GM18520 (cell line): ENCODE measurements at regions not wholly inside any gene's neighbourhood (a gene's known extent, or its start where the extent isn't known, plus 50 kb on each side); places are given as distances from the start of the nearest gene placed in this dataset.

Experiments
- ATAC-seq: cut with Tn5 transposase; IDR thresholded peaks from one replicate; pipeline ENCODE4 v1.9.1; 2021; ENCODE audit not compliant: unreplicated experiment

DNA sequence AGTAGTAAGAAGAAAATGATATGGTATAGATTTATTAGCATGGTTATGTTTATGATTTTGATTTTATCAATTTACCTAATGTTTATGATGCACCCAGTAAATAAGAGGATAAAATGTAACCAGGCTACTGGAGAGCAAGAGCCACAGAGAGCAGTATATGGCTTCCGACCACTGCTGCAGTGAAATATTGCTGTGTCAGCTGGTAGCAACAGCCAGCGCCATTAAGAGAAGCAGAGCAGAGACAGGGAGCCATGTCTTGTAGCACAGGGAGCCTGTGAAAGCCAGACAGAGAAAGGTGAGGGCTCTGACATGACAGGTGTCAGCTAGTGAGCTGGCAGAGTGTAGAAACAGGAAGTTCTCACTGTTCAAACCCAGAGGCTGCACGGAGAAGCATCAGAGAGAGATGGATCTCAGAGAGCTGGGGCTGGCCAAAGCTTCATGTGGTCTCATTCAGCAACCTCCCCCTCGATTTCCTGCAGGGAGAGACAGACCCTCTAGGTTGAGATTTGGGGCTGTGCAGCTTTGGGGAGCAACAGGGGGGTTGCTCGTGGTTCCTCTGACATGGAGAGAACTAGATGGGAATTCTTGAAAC, 202.1 kb downstream of the MED10 start:
- ATAC-seq: no peak

DNA sequence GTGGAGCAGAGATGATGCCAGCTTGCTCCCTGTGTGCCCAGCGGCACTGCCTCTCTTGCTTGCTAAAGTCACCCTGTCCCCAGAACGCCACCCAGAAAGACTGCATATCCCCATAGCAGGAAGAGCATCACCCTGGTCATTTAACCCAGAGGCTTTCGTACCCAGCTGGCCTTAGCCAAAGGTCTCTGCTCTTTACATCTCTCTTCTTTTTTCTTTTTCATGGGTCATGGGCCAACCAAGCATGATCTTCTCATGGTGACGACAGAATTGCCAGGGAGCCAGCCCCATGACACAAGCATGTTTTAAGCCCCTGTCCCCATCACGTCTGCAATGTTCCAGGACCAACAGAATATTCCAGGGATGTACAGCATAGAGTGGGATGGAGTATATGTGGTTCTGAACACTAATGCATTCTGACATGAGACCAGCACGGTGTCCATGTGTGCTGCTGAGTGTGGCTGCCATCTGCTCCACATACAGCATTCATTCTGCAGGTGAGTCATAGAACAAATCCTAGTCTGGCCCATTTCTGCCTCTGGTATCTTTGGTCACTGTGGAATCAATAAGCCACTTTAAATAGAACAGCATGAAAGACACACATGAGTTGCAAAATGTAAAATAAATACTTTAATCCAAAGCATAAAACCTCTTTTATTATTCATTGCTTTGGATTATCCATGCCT, 203.0 kb downstream of the MED10 start:
- no peak for ATAC-seq

DNA sequence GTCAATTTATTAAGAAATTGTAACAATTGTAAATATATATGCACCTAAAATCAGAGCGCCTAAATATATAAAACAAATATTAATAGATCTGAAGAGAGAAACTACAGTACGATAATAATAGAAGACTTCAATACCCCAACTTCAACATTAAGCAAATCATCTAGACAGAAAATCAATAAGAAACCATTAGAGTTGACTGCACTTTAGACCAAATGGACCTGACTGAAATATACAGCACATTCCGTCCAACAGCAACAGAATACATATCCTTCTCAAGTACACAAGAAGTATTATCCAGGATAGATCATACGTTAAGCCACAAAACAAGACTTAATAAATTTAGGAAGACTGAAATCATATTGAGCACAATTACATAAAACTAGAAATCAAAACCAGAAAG, 208.7 kb downstream of the MED10 start:
- no peak for ATAC-seq

DNA sequence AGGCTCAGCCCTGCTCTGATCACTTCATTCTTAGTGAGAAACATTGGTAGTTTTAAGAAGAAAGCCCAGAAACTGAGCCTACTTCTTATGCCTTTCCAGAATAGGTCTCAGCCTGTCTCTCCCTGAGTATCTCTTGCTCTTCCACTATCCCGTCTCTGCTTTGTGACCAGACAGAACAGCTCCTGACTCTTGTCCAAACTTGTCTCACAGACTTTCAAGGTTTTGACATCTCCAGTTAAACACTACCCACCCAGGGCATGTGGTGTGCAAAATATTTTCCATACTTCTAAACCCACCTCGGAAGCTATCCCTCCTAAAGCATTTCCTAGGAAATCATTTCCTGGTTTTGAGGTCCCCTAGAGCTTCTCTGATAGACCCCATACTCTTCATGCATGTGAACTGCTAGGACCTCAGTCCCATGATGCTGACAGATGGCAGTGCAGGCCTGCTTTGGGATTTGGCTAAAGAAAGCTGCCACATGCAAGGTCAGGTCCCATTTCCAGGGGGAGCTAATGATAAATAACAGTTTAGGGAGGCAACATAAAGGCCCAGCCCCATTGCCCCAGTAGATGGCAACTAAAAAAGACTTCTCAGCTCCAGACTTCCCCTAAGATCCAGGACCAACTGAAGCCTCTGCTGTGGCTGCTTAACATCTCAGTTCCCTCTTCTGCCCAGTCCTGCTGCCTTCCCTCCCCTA, 211.5 kb downstream of the MED10 start:
- no peak for ATAC-seq

DNA sequence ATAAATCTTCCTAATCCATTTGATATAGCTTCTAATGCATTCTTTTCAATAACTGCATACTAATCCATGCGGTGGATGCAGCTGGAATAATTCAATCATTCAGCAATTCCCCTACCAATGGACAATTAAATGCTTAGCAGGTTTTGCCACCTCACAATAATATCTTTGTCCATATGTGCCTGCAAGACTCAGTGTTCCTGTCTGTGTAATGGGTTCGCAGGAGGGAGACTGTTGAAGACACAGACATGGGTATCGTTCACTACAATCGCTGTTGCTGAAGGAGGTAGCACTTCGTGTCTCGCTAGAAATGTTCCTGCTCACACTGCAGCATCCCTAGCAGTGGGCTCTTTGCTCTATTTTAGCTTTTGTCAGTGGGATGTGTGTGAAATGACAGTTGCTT, 214.4 kb downstream of the MED10 start:
- no peak for ATAC-seq

DNA sequence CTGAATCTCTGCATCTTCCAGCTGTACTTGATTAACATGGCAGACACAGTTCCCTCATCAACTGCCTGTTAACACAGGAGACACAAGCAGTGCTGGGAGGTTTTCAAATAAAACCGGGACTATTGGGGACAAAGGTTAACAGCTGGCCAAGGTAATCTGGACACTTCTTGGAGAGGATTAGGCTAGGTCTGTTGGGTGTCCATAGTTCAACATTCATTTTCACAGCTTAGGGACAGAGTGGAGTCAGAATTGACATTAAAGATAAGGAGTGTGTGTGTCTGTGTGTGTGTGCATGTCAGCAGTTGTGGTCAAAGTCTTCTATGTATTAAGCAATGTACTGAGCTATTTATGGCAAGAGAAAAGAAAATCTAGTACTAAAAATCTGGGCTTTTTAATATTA, 216.2 kb downstream of the MED10 start:
- no peak for ATAC-seq

DNA sequence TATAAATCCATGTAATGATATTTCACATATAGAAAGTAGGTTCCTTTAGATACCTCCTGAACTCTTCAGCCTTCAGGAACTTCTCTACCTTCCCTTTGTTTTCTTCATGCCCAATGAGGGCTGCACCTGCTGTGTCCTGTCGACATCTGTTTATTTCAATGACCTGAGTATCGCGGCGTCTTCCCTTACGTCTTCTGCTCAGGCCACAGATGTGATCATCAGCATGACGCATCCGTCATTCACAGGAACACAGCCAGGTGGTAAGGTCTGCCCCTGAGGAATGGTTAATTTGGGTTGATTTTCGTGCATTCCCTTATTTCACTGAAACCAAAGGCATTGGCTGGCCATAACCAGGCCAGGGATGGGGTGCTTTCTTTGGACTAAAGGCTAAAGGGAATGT, 217.1 kb downstream of the MED10 start:
- no peak for ATAC-seq

DNA sequence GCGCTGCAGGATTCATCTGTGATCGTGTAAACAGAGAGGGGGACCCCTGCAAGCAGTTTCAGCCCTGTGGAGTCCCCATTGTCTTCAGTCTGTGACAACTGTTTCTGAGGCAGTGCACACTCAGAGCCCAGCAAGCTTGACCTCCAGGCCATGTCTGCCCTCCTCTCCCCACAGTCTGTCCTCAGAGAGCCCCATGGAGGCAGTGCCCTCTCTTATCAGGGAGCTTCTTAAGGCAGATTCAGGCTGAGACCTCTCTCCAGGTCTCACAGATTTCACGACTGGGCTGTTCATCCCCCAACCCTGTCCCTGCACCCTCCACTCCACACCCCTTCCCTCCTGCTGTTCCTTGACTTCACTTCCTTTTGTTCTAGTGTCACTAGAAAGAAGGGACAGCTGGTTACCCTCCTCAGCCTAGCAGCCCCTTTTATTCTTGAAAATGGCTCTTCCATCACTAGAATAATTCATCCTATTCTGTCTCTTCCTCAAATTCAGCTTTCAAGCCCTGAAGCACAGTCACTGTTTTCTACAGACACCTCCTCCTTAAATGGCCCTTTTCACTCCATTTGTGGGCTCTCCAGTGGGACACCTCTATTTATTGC, 218.4 kb downstream of the MED10 start:
- no peak for ATAC-seq

DNA sequence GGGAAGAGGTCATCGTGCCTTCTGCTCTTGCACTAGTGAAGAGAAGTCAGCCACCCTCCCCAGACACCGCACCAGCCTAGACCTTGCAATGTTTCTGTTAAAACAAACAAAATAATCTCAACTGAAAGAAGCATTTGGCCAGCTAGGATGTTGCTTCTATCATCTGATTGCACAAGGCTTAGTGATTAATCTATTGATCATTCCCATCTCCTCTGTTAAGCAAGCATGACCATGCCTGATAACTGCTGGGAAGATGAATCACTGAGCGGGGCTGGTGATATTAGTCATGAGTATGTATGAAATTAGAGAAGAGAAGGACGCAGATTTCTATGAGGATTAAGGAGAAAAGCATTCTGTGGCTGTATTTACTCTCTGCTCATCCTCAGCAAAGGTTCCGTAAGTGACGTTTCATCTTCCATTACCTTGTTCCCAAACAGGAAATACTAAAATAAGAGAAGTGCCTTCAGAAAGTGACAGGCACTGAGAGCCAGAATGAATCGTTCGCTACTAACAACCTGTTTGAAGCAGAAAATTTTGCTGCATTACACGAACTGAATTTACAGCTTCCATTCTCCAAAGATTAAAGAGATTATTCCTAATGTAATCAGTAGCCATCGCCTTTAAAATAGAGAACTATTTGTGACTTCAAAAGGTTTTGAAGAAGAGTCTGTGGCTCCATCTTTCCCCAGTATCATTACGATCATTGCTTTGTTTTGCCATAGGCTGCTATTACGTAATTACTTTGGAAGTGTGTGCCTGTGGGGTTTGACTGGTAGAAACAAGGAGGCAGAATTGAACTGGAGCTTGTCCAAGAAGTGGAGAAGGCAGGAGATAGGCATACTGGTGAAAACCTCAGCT, 219.1 kb downstream of the MED10 start:
- no peak for ATAC-seq

DNA sequence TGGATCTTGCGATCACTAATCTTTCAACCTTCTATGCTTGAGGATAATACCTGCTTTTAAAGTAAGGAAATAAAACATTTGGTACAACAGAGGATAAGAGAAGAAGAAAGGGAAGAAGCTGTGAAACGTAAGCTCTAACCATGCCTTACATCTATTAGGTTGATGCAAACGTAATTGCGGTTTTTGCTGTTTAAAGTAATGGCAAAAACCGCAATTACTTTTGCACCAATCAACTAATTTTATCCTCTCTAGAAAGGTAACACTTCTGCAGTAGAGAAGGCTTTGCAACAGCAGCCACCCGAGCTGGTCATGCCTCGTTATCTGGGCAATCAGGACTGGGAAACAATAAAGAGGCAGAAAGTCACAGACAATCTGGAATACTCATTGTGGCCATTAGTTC, 224.1 kb downstream of the MED10 start:
- no peak for ATAC-seq

DNA sequence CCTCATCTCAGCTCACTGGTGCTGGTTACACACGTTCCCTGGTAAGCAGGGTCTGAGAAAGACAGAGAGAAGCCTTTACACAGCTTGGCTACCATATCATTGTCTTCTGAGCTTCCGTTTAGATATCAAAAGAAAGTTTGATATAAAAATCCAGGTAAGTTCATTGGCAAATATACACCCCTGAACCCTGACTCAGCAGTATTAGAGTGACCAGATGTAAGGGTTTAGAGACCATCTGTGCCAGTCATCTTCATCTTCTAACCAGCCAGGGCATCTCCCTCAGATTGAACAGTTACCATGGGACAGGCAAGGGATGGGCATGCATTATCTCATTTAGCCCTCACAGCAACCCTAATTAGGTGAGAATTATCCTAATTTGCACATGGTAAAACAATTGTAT, 232.1 kb downstream of the MED10 start:
- ATAC-seq: no peak

DNA sequence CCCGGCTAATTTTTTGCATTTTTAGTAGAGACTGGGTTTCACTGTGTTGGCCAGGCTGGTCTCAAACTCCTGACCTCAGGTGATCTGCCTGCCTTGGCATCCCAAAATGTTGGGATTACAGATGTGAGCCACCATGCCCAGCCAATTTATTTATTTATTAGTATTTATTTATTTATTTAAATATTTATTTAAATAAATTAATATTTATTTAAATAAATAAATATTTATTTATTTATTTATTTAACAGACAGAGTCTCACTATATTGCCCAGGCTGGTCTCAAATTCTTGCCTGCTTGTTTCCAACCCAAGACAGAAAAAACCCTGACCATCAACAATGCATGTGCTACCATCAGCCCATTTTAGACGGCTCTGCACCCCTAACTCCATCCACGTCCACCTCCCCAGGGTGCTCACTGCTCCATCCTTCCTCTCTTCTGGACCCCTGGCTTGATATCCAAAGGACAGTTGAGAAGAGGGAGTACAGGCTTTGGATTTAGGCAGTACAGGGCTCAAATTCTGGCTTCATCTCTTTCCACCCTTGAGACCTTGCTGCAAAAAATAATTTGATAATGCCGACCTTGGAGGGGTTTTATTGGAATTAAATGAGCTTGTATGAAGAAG, 232.6 kb downstream of the MED10 start:
- ATAC-seq: no peak

DNA sequence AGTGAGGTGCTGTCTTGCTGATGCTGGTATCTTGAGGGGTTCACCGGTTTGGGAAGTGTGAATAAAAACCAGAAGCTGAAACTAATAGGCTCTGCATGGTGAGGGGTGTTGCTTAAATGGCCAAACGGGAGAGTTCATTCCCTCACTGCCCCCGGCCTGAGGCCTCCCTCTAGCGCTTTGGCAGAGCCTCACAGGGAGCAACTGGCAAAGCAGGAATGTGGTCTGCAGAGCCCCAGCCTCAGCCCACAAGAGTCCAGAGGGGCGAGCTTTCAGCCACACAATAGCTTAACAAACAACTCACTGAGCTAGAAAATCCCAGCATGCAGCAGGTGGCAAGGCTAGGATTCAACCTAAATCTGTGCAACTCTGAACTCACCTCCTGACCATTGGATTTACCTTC, 234.8 kb downstream of the MED10 start:
- ATAC-seq: no peak

DNA sequence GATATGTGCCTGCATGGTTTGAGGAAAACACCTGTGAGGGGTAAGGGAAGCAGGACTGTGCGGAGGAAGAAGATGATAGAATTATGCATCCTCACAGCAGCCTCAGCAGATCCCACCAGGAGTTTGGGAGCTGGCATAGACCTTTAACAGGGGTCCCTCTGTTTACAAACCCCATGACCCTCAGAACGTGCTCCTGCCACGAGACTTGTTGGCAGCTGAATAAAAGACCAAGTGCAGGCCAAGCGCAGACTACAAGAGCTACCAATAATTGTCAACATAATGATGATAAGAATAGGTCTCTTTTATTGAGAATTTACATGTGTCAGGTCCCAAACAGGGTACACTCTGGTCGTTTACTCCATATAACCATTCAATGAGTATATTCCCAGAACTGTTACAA, 236.0 kb downstream of the MED10 start:
- ATAC-seq: no peak

DNA sequence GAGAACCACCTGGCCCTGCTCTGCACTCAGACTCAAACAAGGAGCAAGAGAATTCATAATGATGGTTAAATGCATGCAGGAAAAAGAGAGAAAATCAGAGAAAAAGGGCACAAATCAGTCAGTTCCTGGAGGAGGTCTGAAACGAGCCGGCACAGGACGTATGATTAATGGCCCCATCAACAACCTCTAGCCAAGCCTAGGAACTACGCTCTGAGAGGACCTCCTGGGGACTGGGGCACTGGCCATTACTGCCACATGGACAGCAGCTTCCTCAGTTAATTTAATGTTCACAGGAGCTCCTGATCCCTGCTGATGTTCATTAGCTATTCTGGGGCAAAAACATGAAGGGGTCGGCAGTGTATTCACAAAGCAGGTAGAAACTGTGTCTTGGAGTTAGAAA, 238.1 kb downstream of the MED10 start:
- no peak for ATAC-seq

DNA sequence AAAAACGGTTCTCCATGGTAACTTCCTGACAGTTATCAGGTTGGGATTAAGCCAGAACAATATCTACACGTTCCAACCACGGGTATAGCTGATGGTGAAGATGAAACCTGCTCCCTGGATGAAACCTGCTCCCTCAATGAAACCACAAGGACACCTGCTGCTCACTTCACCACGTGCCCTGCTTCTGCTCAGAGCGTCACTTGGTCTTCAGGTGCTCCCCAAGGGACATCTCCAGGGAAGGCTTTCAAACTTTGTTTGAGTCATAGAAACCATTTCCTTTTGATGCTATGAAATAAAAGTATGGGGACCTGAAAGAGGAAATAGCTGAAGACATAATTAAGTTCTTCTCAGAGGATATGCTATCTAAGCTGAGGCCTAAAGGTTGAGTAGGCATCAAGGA, 242.4 kb downstream of the MED10 start:
- no peak for ATAC-seq

DNA sequence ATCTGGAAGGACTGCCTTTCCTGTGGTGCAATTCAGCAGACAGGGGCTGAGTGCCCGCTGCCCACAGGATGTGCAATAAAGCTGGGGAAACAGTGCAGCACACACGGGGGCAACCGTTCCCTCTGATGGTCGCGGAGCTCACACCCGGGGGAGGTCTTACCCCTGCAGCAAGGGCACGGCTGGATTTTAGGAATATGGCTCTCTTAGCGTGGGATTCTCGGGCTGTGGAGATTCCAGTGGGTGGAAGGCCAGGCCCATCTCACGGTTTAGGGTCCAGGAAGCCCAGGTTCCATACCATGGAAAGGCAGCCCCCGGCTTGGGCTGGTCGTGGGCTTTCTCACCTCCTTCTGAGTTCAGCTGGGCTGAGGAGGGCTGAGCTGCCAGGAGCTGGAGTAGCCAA, 244.1 kb downstream of the MED10 start:
- no peak for ATAC-seq

DNA sequence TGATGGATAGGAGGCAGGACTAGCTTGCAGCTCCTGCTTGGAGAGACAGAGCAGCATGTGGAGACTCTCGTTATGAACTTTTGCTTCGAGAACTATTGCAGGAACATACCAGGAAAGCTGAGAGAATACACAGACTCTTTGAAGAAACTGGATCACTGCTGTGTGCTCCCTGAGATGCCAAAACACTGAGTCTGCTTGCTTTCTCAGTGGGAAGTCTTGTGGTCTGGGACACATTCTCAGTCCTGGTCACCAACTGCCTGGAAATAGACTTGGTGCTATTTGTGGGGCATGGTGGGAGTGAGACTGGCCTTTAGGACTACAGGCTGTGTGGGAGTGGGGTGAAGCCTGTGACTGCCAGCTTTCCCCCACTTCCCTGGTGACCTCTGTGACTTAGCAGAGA, 252.6 kb downstream of the MED10 start:
- no peak for ATAC-seq

DNA sequence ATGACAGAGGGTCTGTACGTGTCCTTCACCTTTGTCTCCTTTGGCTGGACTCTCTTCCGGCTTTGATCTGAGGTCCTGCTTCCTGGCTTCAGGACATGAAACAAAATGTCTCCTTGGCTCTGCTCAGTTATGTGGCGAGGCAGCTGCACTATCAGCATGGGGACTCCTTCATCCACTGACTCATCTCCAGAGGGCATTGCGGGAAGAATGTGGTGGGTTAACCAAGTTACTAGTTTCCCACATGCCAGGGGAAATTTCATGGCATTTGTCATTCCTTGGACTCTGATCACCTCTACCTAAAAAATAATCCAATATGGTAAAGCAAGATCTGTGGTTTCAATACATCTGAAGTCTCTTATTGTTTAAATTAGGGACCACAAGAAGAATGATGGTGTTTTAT, 259.7 kb downstream of the MED10 start:
- no peak for ATAC-seq

DNA sequence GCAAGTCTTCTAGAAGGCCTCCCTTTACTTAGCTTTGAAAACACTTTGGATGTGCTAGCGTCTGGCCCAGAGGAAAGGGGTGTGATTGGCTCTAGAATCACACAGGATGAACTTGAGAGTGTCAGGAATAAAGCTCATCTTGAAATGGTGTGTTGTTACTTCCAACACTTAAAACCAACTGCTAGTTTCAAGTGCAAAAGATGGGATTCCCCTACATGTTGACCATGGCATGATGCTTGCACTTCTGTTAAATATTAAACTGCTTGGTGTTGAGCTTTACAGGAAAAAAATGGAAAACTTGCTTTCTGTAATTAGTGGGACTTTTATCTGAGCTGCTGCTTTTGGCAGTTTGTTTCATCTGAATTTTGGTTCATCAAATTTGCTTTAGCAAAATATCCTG, 261.1 kb downstream of the MED10 start:
- no peak for ATAC-seq

DNA sequence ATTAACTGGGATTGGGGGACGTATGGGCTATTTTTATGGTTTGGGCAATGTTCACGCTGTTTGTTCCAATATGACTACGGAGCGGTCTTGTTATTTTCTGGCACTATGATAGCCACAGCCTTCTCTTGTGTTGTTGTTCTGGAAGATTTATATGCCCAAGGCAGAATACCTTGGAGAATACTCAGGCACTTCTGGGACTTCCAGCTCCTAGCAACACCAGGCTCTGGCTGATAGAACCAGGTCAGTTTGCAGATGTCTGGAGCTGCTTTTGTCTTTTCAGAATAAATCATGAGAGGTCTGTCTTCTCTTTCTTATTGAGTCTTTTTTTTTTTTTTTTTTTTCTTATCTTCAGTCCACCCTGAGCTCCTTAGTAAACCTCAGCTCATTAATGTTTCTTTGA, 262.5 kb downstream of the MED10 start:
- no peak for ATAC-seq
